Vagina (tissue), 2 donors: ENCODE measurements at regions not wholly inside any gene's neighbourhood (a gene's known extent, or its start where the extent isn't known, plus 50 kb on each side); places are given as distances from the start of the nearest gene placed in this dataset.

Experiments used
- DNase-seq, 2 donors: peaks; one replicate each; pipeline ENCODE4 v3.0.0-alpha.2; 2017; ENCODE audit errors: extremely low spot score in 2 of 2
- H3K27ac ChIP-seq: fragments of 200-600 bp; sonication (generic); one replicate; pipeline ENCODE4 v1.5.1; 2019
- H3K27me3 ChIP-seq: fragments of 200-600 bp; sonication (generic); one replicate; pipeline ENCODE4 v1.5.1; 2019
- H3K36me3 ChIP-seq, 2 donors: fragments of 200-600 bp; sonication (generic); one replicate each; pipeline ENCODE4 v1.5.1; 2017 to 2019
- H3K4me1 ChIP-seq: fragments of 200-600 bp; sonication (generic); one replicate; pipeline ENCODE4 v1.5.1; 2019
- H3K4me3 ChIP-seq, 2 donors: fragments of 200-600 bp; sonication (generic); 1 replicate in 1 of 2; 2 replicates in 1 of 2; pipeline ENCODE4 v1.5.1; 2016 to 2019
- H3K9me3 ChIP-seq: fragments of 200-600 bp; sonication (generic); one replicate; pipeline ENCODE4 v1.5.1; 2019
- CTCF ChIP-seq, 3 experiments: fragments of 450-650 bp in 2 of 3; fragments of 200-600 bp in 1 of 3; sonication (generic) in 1 of 3; IDR thresholded peaks; one replicate each; pipeline ENCODE4 v1.5.1; 2017 to 2019; ENCODE audit warnings: antibody characterized with exemption in 3 of 3, mild to moderate bottlenecking in 2 of 3, moderate library complexity in 2 of 3
- POLR2A ChIP-seq, 2 donors: fragments of 450-650 bp; IDR thresholded peaks; one replicate each; pipeline ENCODE4 v1.6.1; 2017; ENCODE audit warnings: antibody characterized with exemption in 2 of 2, mild to moderate bottlenecking in 2 of 2, moderate library complexity in 2 of 2
- POLR2AphosphoS5 ChIP-seq, 2 donors: sonication (generic); formaldehyde crosslinking; IDR thresholded peaks; one replicate each; pipeline ENCODE4 v1.9.0; 2017; ENCODE audit warnings: antibody characterized with exemption in 2 of 2, mild to moderate bottlenecking in 2 of 2, low read depth in 1 of 2; ENCODE audit not compliant: insufficient read depth in 1 of 2
- intact Hi-C: fragments of 100-400 bp; cut with DNase I; formaldehyde crosslinking; loops from one replicate; pipeline ENCODE4 v1.15.1; 2023

GRCh38 chr4:98748609-98749008 is 90.2 kb upstream of the TSPAN5 start:
- no peak for DNase-seq
- Histone ChIP-seq H3K27me3 (no peaks in the 10 kb centered on the region), H3K27ac (no peak overlapping the region), H3K36me3 (no peaks in the 10 kb centered on the region), H3K9me3 (no peaks in the 10 kb centered on the region), H3K4me3 (no peak overlapping the region), H3K4me1 (no peaks in the 10 kb centered on the region)
- TF ChIP-seq POLR2AphosphoS5 (IDR thresholded peaks at IDR 0.05; ENCODE audit: insufficient read depth in 1 of 2, low read depth in 1 of 2) = no peak
- no peak for TF ChIP-seq CTCF (IDR thresholded peaks at IDR 0.05)
- TF ChIP-seq POLR2A (IDR thresholded peaks at IDR 0.05) = no peak
- intact Hi-C loops = loop anchor here (5.0 kb wide), 1 partner anchor 1136 kb away; no protein-coding TSS in a partner anchor

- H3K9me3 ChIP-seq = no peaks in the 10 kb centered on the region
- H3K27me3 ChIP-seq = no peaks in the 10 kb centered on the region
- H3K36me3 ChIP-seq = no peaks in the 10 kb centered on the region
- H3K4me3 ChIP-seq = no peak overlapping the region
- H3K27ac ChIP-seq = no peak overlapping the region
- H3K4me1 ChIP-seq = no peaks in the 10 kb centered on the region
- intact Hi-C loops = loop anchor here (5.0 kb wide), 1 partner anchor 1135 kb away; no protein-coding TSS in a partner anchor
- TF ChIP-seq CTCF (IDR thresholded peaks at IDR 0.05) (no peak), POLR2A (IDR thresholded peaks at IDR 0.05) (no peak), POLR2AphosphoS5 (IDR thresholded peaks at IDR 0.05; ENCODE audit: insufficient read depth in 1 of 2, low read depth in 1 of 2) (no peak)
- DNase-seq = no peak
Measured at GRCh38 chr4:98747393-98748091, 89.1 kb upstream of the TSPAN5 start.

GRCh38 chr4:98746936-98747335 is 88.5 kb upstream of the TSPAN5 start:
- Histone ChIP-seq H3K4me1 (no peaks in the 10 kb centered on the region), H3K4me3 (no peak overlapping the region), H3K27me3 (no peaks in the 10 kb centered on the region), H3K9me3 (no peaks in the 10 kb centered on the region), H3K36me3 (no peaks in the 10 kb centered on the region), H3K27ac (no peak overlapping the region)
- TF ChIP-seq POLR2A (IDR thresholded peaks at IDR 0.05) (no peak), CTCF (IDR thresholded peaks at IDR 0.05) (no peak), POLR2AphosphoS5 (IDR thresholded peaks at IDR 0.05; ENCODE audit: insufficient read depth in 1 of 2, low read depth in 1 of 2) (no peak)
- DNase-seq = no peak
- intact Hi-C loops = loop anchor here (5.0 kb wide), 1 partner anchor 1135 kb away; no protein-coding TSS in a partner anchor

GRCh38 chr4:98746530-98746929 is 88.1 kb upstream of the TSPAN5 start:
- Histone ChIP-seq H3K9me3 (no peaks in the 10 kb centered on the region), H3K36me3 (no peaks in the 10 kb centered on the region), H3K4me3 (no peak overlapping the region), H3K27me3 (no peaks in the 10 kb centered on the region), H3K27ac (no peak overlapping the region), H3K4me1 (no peaks in the 10 kb centered on the region)
- intact Hi-C loops = loop anchor here (5.0 kb wide), 1 partner anchor 1134 kb away; no protein-coding TSS in a partner anchor
- no peak for TF ChIP-seq POLR2AphosphoS5 (IDR thresholded peaks at IDR 0.05; ENCODE audit: insufficient read depth in 1 of 2, low read depth in 1 of 2)
- TF ChIP-seq POLR2A (IDR thresholded peaks at IDR 0.05) = no peak
- no peak for TF ChIP-seq CTCF (IDR thresholded peaks at IDR 0.05)
- DNase-seq = no peak

- Histone ChIP-seq H3K9me3 (no peaks in the 10 kb centered on the region), H3K4me3 (no peak overlapping the region), H3K27me3 (no peaks in the 10 kb centered on the region), H3K36me3 (no peaks in the 10 kb centered on the region), H3K4me1 (no peaks in the 10 kb centered on the region), H3K27ac (no peak overlapping the region)
- no peak for DNase-seq
- intact Hi-C loops = loop anchor here (5.0 kb wide), 1 partner anchor 1133 kb away; no protein-coding TSS in a partner anchor
- no peak for TF ChIP-seq CTCF (IDR thresholded peaks at IDR 0.05)
- TF ChIP-seq POLR2AphosphoS5 (IDR thresholded peaks at IDR 0.05; ENCODE audit: insufficient read depth in 1 of 2, low read depth in 1 of 2) = no peak
- no peak for TF ChIP-seq POLR2A (IDR thresholded peaks at IDR 0.05)
Measured at GRCh38 chr4:98745366-98745765, 87.0 kb upstream of the TSPAN5 start.
